Suprapubic skin (tissue), 4 donors: ENCODE measurements at regions not wholly inside any gene's neighbourhood (a gene's known extent, or its start where the extent isn't known, plus 50 kb on each side); places are given as distances from the start of the nearest gene placed in this dataset.

Experiments
- DNase-seq, 2 donors: peaks; one replicate each; pipeline ENCODE4 v3.0.0-alpha.2; 2019; ENCODE audit warnings: low spot score in 2 of 2
- H3K27ac ChIP-seq: fragments of 200-600 bp; sonication (generic); one replicate; pipeline ENCODE4 v1.5.1; 2019
- H3K27me3 ChIP-seq: fragments of 200-600 bp; sonication (generic); one replicate; pipeline ENCODE4 v1.5.1; 2019
- H3K36me3 ChIP-seq: fragments of 200-600 bp; sonication (generic); one replicate; pipeline ENCODE4 v1.5.1; 2019
- H3K4me1 ChIP-seq: fragments of 200-600 bp; sonication (generic); one replicate; pipeline ENCODE4 v1.5.1; 2019
- H3K4me3 ChIP-seq: fragments of 200-600 bp; sonication (generic); one replicate; pipeline ENCODE4 v1.5.1; 2019; ENCODE audit warnings: mild to moderate bottlenecking
- H3K9me3 ChIP-seq: fragments of 200-600 bp; sonication (generic); one replicate; pipeline ENCODE4 v1.5.1; 2019
- EP300 ChIP-seq: sonication (generic); formaldehyde crosslinking; IDR thresholded peaks from one replicate; pipeline ENCODE4 v1.6.1; 2017; ENCODE audit warnings: antibody characterized with exemption
- POLR2A ChIP-seq, 2 donors: fragments of 450-650 bp; IDR thresholded peaks; one replicate each; pipeline ENCODE4 v1.6.1; 2017; ENCODE audit warnings: antibody characterized with exemption in 2 of 2, mild to moderate bottlenecking in 2 of 2, moderate library complexity in 2 of 2
- POLR2AphosphoS5 ChIP-seq, 3 donors: sonication (generic); formaldehyde crosslinking; IDR thresholded peaks; one replicate each; pipeline ENCODE4 v1.6.1; 2017; ENCODE audit warnings: antibody characterized with exemption in 3 of 3
- WGBS: methylation state at CpG from one replicate; pipeline ENCODE4 v1.1.5; 2018; 5-methylcytosine and 5-hydroxymethylcytosine counted together
- TF ChIP-seq, protein P1 (sequence below), 2 donors: fragments of 200-600 bp in 1 of 2; fragments of 450-650 bp in 1 of 2; sonication (generic) in 1 of 2; IDR thresholded peaks; one replicate each; pipeline ENCODE4 v1.5.1; 2016 to 2019; ENCODE audit warnings: antibody characterized with exemption in 2 of 2, mild to moderate bottlenecking in 1 of 2, moderate library complexity in 1 of 2

DNA sequence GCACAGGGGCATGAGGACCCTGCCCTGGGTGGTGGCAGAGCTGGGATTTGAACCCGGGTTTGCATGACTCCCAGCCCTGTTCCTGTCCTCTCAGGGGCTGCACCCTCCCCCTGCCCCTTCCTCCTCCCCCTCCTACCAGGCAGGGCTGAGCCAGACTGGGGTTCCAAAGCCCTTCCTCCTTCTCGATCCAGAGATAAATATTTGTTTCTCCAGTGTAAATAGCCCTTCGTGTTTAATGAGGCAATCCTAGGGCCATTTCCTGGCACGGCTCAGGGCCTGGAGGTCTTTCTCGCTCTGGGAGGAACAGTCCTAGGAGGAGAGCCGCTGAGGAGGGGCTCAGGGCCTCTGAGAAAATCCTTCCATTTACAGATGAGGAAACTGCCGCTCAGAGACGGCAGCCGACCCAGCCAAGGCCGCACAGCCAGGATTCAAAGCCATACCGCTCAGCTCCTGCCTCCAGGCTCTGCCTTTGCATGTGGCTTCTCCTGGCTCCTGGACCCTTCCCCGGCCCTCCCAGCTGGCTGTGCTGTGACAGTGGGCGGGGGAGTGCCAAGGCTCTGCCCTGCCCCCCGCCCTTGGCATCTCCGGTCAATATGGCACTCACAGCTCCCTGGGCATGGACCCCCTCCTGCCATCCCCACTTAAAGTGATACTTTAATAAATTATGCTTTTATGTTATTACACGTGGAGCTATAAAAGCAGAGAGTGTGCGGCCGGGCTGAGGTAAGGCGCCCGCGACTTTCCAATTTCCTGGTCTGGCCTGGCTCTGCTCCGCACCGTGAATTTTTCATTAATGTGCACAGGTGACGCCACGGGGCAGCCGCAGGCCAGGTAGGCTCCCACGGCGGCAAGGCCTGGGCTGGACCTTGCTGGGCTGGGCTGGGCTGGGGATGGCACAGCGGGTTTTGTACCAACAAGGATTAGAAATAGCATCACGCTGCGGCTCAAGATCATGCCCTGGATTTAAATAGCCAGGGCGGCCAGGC, 114.7 kb upstream of the WNT4 start:
- 77% methylated on average over 32 of the region's 32 CpGs for WGBS
- no peak for DNase-seq
- no peaks in the 10 kb centered on the region for H3K27me3 ChIP-seq
- peaks cover 33% of the 10 kb centered on the region for H3K4me1 ChIP-seq
- TF ChIP-seq POLR2A (IDR thresholded peaks at IDR 0.05) (no peak), EP300 (no peak), POLR2AphosphoS5 (IDR thresholded peaks at IDR 0.05) (no peak)
- TF ChIP-seq, protein P1, sequence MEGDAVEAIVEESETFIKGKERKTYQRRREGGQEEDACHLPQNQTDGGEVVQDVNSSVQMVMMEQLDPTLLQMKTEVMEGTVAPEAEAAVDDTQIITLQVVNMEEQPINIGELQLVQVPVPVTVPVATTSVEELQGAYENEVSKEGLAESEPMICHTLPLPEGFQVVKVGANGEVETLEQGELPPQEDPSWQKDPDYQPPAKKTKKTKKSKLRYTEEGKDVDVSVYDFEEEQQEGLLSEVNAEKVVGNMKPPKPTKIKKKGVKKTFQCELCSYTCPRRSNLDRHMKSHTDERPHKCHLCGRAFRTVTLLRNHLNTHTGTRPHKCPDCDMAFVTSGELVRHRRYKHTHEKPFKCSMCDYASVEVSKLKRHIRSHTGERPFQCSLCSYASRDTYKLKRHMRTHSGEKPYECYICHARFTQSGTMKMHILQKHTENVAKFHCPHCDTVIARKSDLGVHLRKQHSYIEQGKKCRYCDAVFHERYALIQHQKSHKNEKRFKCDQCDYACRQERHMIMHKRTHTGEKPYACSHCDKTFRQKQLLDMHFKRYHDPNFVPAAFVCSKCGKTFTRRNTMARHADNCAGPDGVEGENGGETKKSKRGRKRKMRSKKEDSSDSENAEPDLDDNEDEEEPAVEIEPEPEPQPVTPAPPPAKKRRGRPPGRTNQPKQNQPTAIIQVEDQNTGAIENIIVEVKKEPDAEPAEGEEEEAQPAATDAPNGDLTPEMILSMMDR (IDR thresholded peaks at IDR 0.05), result no peak
- no peaks in the 10 kb centered on the region for H3K36me3 ChIP-seq
- no peak overlapping the region for H3K27ac ChIP-seq
- H3K9me3 ChIP-seq, result no peaks in the 10 kb centered on the region
- no peak overlapping the region for H3K4me3 ChIP-seq

DNA sequence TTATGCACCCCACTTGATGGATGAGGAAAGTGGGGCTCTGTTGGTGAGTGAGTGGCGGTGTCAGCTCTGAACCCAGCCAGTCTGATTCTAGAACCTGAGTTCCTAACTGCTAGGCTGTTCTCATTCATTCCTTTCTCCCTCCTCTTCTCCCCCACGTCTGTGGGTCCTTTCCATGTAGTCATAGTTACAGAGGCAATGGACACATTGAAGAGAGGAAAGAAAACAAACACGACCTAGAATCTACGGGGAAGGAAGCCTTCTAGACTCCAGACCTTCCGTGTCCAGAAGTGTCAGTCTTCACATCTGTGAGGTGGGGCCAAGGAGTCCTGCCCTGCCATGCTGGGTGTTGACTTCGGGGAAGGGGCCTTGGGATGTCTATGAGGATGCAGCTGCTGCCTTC, 115.8 kb upstream of the WNT4 start:
- DNase-seq, result no peak
- Histone ChIP-seq H3K36me3 (no peaks in the 10 kb centered on the region), H3K4me1 (peaks cover 22% of the 10 kb centered on the region), H3K27ac (no peak overlapping the region), H3K4me3 (no peak overlapping the region), H3K9me3 (no peaks in the 10 kb centered on the region), H3K27me3 (no peaks in the 10 kb centered on the region)
- TF ChIP-seq EP300 (no peak), POLR2A (IDR thresholded peaks at IDR 0.05) (no peak), POLR2AphosphoS5 (IDR thresholded peaks at IDR 0.05) (no peak)
- TF ChIP-seq, protein P1 (IDR thresholded peaks at IDR 0.05), result no peak
- 80% methylated on average over 6 of the region's 6 CpGs for WGBS

DNA sequence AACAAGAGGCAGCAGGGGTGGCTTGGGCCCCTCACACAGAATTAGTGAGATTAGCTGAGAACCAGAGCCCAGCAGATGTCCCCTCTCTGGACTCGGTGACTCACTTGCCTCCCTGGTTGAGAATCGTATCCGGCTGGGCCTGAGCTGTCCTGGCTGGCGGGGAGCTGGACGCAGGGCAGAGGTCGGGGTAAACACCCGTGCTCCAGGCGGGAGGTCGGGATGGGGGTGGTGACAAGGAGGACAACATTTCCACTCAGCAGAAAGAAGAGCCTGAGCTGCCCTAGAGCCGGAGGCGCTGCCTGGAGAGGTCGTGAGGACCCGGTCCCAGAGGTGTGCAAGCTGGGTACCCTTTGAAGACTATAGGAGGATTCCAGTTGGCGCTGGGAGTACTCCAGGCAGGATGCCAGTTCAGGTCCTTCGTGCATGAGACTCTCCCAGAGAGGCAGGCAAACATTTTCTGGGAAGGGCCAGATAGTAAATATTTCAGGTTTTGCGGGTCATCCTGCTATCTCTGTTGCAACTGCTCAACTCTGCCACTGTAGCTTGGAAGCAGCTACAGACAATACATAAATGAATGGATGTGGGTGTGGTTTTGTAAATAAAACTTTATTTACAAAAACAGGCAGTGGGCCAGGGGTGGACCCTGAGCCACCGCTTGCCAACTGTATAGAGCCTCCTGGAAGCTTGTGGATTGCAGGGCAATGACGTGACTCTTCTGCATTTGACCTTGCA, 116.8 kb upstream of the WNT4 start:
- DNase-seq, result no peak
- TF ChIP-seq POLR2A (IDR thresholded peaks at IDR 0.05) (no peak), EP300 (no peak), POLR2AphosphoS5 (IDR thresholded peaks at IDR 0.05) (no peak)
- TF ChIP-seq, protein P1 (IDR thresholded peaks at IDR 0.05), result no peak
- H3K27ac ChIP-seq, result no peak overlapping the region

DNA sequence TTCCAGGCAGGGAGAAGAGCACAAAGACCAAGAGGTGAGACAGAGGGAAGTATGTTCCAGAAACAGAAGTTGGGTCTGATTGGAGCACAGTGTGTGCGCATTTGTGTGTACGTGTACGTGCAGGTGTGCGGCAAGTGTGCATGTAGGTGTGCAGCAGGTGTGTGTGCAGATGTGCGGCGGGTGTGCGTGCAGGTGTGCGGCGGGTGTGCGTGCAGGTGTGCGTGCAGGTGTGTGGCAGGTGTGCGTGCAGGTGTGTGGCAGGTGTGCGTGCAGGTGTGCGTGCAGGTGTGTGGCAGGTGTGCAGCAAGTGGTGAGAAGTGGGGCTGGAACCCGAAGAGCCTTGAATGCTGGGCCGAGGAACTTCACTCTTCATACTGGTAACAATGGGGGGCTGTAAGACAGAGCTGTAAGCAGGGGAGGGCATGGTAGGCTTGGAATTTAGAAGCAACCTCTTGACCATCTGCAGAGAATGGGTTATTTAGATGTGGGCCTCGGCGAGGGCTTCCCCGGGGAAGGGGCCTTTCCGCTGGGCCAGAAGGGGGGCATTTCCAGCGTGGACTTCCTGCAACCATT, 118.0 kb upstream of the WNT4 start:
- Histone ChIP-seq H3K36me3 (no peaks in the 10 kb centered on the region), H3K9me3 (no peaks in the 10 kb centered on the region), H3K4me1 (peaks cover 3% of the 10 kb centered on the region), H3K4me3 (no peak overlapping the region), H3K27ac (no peak overlapping the region), H3K27me3 (peaks cover 4% of the 10 kb centered on the region)
- no peak for DNase-seq
- TF ChIP-seq POLR2A (IDR thresholded peaks at IDR 0.05) (no peak), EP300 (no peak), POLR2AphosphoS5 (IDR thresholded peaks at IDR 0.05) (no peak)
- TF ChIP-seq, protein P1 (IDR thresholded peaks at IDR 0.05), result no peak
- WGBS, result 89% methylated on average over 21 of the region's 21 CpGs

More for the DNA sequence above, 116.8 kb upstream of the WNT4 start:
- Histone ChIP-seq H3K27me3 (no peaks in the 10 kb centered on the region), H3K36me3 (no peaks in the 10 kb centered on the region), H3K4me3 (no peak overlapping the region), H3K9me3 (no peaks in the 10 kb centered on the region), H3K4me1 (peaks cover 12% of the 10 kb centered on the region)
- WGBS, result 59% methylated on average over 18 of the region's 18 CpGs

DNA sequence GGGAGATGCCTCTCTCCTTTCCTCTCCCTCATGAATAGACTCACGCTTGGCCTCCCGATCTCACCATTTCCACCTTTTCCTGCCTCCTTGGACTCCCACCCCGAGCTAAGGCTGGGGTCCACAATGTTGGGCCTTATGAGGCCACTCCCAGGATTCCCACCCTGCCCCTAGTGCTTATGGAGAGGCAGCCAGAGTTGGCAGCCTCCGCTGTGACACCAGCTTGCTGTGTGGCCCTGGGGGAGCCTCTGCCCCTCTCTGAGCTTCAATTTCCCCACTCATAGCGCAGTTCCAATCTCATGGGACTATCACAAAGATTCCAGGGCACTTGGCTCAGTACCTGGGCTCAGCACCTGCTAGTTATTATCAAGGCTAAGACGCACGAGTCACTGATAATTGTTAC, 118.7 kb upstream of the WNT4 start:
- no peaks in the 10 kb centered on the region for H3K9me3 ChIP-seq
- H3K36me3 ChIP-seq, result no peaks in the 10 kb centered on the region
- H3K4me1 ChIP-seq, result peaks cover 3% of the 10 kb centered on the region
- no peak for DNase-seq
- WGBS, result 78% methylated on average over 6 of the region's 7 CpGs
- H3K27me3 ChIP-seq, result peaks cover 8% of the 10 kb centered on the region
- no peak overlapping the region for H3K27ac ChIP-seq
- no peak overlapping the region for H3K4me3 ChIP-seq
- no peak for TF ChIP-seq POLR2A (IDR thresholded peaks at IDR 0.05)
- no peak for TF ChIP-seq POLR2AphosphoS5 (IDR thresholded peaks at IDR 0.05)
